C4-2B (cell line): ENCODE measurements at regions not wholly inside any gene's neighbourhood (a gene's known extent, or its start where the extent isn't known, plus 50 kb on each side); places are given as distances from the start of the nearest gene placed in this dataset.
"Not testable (repeated sequence)": the region's sequence is repeated elsewhere in the genome, so short reads cannot be mapped to it uniquely, and the experiment has no call there.

Experiments
- H3K27ac ChIP-seq: fragments of 450-650 bp; 2 replicates; pipeline ENCODE4 v1.5.1; 2017
- CTCF ChIP-seq: fragments of 450-650 bp; conservative IDR thresholded peaks from 2 replicates; pipeline ENCODE4 v1.5.1; 2017; ENCODE audit warnings: mild to moderate bottlenecking
- ZFX ChIP-seq: fragments of 450-650 bp; IDR thresholded peaks from 2 replicates; pipeline ENCODE4 v1.6.1; 2017

- no peak overlapping the region for H3K27ac ChIP-seq
- TF ChIP-seq ZFX (no peak), CTCF (no peak)
Observed at GRCh38 chr3:145032791-145033190, 1061.2 kb downstream of the DIPK2A start.

- H3K27ac ChIP-seq, result no peak overlapping the region
- no peak for TF ChIP-seq CTCF
- no peak for TF ChIP-seq ZFX
Observed at GRCh38 chr3:145035682-145036081, 1064.1 kb downstream of the DIPK2A start.

- H3K27ac ChIP-seq, result not testable (repeated sequence)
Observed at GRCh38 chr3:145054055-145054454, 1082.4 kb downstream of the DIPK2A start.

- H3K27ac ChIP-seq, result no peak overlapping the region
- TF ChIP-seq CTCF (no peak), ZFX (no peak)
Observed at GRCh38 chr3:145055375-145056076, 1083.9 kb downstream of the DIPK2A start.

GRCh38 chr3:145058483-145058882 lies 1086.9 kb downstream of the DIPK2A start:
- no peak overlapping the region for H3K27ac ChIP-seq
- no peak for TF ChIP-seq ZFX
- no peak for TF ChIP-seq CTCF

GRCh38 chr3:145063616-145064015 lies 1092.0 kb downstream of the DIPK2A start:
- TF ChIP-seq ZFX, result no peak
- no peak for TF ChIP-seq CTCF
- H3K27ac ChIP-seq, result no peak overlapping the region

GRCh38 chr3:145070795-145071194 lies 1090.2 kb downstream of the PLOD2 start:
- TF ChIP-seq ZFX (no peak), CTCF (no peak)
- no peak overlapping the region for H3K27ac ChIP-seq

- no peak overlapping the region for H3K27ac ChIP-seq
- no peak for TF ChIP-seq CTCF
- no peak for TF ChIP-seq ZFX
Observed at GRCh38 chr3:145079436-145079835, 1081.5 kb downstream of the PLOD2 start.
